Vagina (tissue), 2 donors: ENCODE measurements at regions not wholly inside any gene's neighbourhood (a gene's known extent, or its start where the extent isn't known, plus 50 kb on each side); places are given as distances from the start of the nearest gene placed in this dataset.

Source experiments
- POLR2AphosphoS5 ChIP-seq, 2 donors: sonication (generic); formaldehyde crosslinking; IDR thresholded peaks; one replicate each; pipeline ENCODE4 v1.9.0; 2017; ENCODE audit warnings: antibody characterized with exemption in 2 of 2, mild to moderate bottlenecking in 2 of 2, low read depth in 1 of 2; ENCODE audit not compliant: insufficient read depth in 1 of 2
- TF ChIP-seq, protein P1 (sequence below), 3 experiments: fragments of 450-650 bp in 2 of 3; fragments of 200-600 bp in 1 of 3; sonication (generic) in 1 of 3; IDR thresholded peaks; one replicate each; pipeline ENCODE4 v1.5.1; 2017 to 2019; ENCODE audit warnings: antibody characterized with exemption in 3 of 3, mild to moderate bottlenecking in 2 of 3, moderate library complexity in 2 of 3

- TF ChIP-seq, protein P1, sequence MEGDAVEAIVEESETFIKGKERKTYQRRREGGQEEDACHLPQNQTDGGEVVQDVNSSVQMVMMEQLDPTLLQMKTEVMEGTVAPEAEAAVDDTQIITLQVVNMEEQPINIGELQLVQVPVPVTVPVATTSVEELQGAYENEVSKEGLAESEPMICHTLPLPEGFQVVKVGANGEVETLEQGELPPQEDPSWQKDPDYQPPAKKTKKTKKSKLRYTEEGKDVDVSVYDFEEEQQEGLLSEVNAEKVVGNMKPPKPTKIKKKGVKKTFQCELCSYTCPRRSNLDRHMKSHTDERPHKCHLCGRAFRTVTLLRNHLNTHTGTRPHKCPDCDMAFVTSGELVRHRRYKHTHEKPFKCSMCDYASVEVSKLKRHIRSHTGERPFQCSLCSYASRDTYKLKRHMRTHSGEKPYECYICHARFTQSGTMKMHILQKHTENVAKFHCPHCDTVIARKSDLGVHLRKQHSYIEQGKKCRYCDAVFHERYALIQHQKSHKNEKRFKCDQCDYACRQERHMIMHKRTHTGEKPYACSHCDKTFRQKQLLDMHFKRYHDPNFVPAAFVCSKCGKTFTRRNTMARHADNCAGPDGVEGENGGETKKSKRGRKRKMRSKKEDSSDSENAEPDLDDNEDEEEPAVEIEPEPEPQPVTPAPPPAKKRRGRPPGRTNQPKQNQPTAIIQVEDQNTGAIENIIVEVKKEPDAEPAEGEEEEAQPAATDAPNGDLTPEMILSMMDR (IDR thresholded peaks at IDR 0.05), result no peak
- no peak for TF ChIP-seq POLR2AphosphoS5 (IDR thresholded peaks at IDR 0.05; ENCODE audit: insufficient read depth in 1 of 2, low read depth in 1 of 2)
These were observed 607.2 kb upstream of the CLINT1 start for GRCh38 chr5:158466191-158466590.
